Sigmoid colon (tissue), 6 donors: ENCODE measurements at regions not wholly inside any gene's neighbourhood (a gene's known extent, or its start where the extent isn't known, plus 50 kb on each side); places are given as distances from the start of the nearest gene placed in this dataset.

Experiments
- DNase-seq: peaks from one replicate; pipeline ENCODE4 v3.0.0-alpha.2; 2019
- H3K27ac ChIP-seq, 4 donors: fragments of 200-600 bp; sonication (generic); one replicate each; pipeline ENCODE4 v1.5.1; 2016 to 2019; ENCODE audit warnings: mild to moderate bottlenecking in 1 of 4
- H3K27me3 ChIP-seq, 3 donors: fragments of 200-600 bp; sonication (generic); one replicate each; pipeline ENCODE4 v1.5.1; 2019; ENCODE audit warnings: mild to moderate bottlenecking in 1 of 3
- H3K36me3 ChIP-seq, 4 donors: fragments of 200-600 bp; sonication (generic); one replicate each; pipeline ENCODE4 v1.5.1; 2016 to 2019
- H3K4me1 ChIP-seq, 4 donors: fragments of 200-600 bp; sonication (generic); one replicate each; pipeline ENCODE4 v1.5.1; 2017 to 2019
- H3K4me3 ChIP-seq, 4 donors: fragments of 200-600 bp; sonication (generic); one replicate each; pipeline ENCODE4 v1.5.1; 2017 to 2019; ENCODE audit warnings: mild to moderate bottlenecking in 2 of 4, moderate library complexity in 1 of 4
- H3K9me3 ChIP-seq, 4 donors: fragments of 200-600 bp in 3 of 4; sonication (generic) in 3 of 4; one replicate each; pipeline versions ENCODE4 v1.5.1 to v1.6.1; 2013 to 2019
- CTCF ChIP-seq, 4 experiments: fragments of 450-650 bp in 3 of 4; fragments of 200-600 bp in 1 of 4; IDR thresholded peaks; one replicate each; pipeline ENCODE4 v1.5.1; 2016 to 2019; ENCODE audit warnings: antibody characterized with exemption in 4 of 4, mild to moderate bottlenecking in 3 of 4, moderate library complexity in 2 of 4
- EP300 ChIP-seq, 4 donors: sonication (generic); formaldehyde crosslinking; IDR thresholded peaks; one replicate each; pipeline ENCODE4 v1.6.1; 2017; ENCODE audit warnings: antibody characterized with exemption in 4 of 4
- POLR2A ChIP-seq, 2 donors: fragments of 450-650 bp; IDR thresholded peaks; one replicate each; pipeline ENCODE4 v1.6.1; 2016; ENCODE audit warnings: antibody characterized with exemption in 2 of 2, mild to moderate bottlenecking in 2 of 2, moderate library complexity in 2 of 2
- POLR2AphosphoS5 ChIP-seq, 4 donors: sonication (generic); formaldehyde crosslinking; IDR thresholded peaks; one replicate each; pipeline ENCODE4 v1.6.1; 2017; ENCODE audit warnings: antibody characterized with exemption in 4 of 4
- whole genome bisulfite sequencing, 2 donors: extraction: QIAGEN DNeasy Blood & Tissue Kit; methylation state at CpG; one replicate each; pipeline ENCODE4 v1.1.7; 2013; 5-methylcytosine and 5-hydroxymethylcytosine counted together
- intact Hi-C: fragments of 100-400 bp; cut with DNase I; formaldehyde crosslinking; loops from one replicate; pipeline ENCODE4 v1.15.1; 2023
- donor health status: healthy with polysubstance abuse.
- donor health status: healthy.

GRCh38 chr1:55824251-55824640, 609.1 kb upstream of the USP24 start:
- no peak overlapping the region for H3K4me3 ChIP-seq
- no peak for TF ChIP-seq POLR2AphosphoS5 (IDR thresholded peaks at IDR 0.05)
- no peak for TF ChIP-seq CTCF (IDR thresholded peaks at IDR 0.05)
- intact Hi-C loops: no loop called here

GRCh38 chr1:55823541-55824250, 608.5 kb upstream of the USP24 start:
- no peak for TF ChIP-seq POLR2A (IDR thresholded peaks at IDR 0.05)
- intact Hi-C loops: no loop called here
- WGBS, 2 donors: 82 to 86% methylated on average over 6 of the region's 6 CpGs

More at GRCh38 chr1:55824251-55824640, 609.1 kb upstream of the USP24 start:
- Histone ChIP-seq H3K9me3 (no peaks in the 10 kb centered on the region), H3K36me3 (no peaks in the 10 kb centered on the region), H3K27me3 (no peaks in the 10 kb centered on the region), H3K27ac (no peak overlapping the region), H3K4me1 (no peaks in the 10 kb centered on the region)
- DNase-seq: no peak

GRCh38 chr1:55822891-55823290, 607.7 kb upstream of the USP24 start:
- Histone ChIP-seq H3K27me3 (no peaks in the 10 kb centered on the region), H3K4me1 (no peaks in the 10 kb centered on the region), H3K4me3 (no peak overlapping the region), H3K9me3 (no peaks in the 10 kb centered on the region), H3K27ac (no peak overlapping the region), H3K36me3 (no peaks in the 10 kb centered on the region)
- 78 to 89% methylated on average over 2 of the region's 2 CpGs for WGBS, 2 donors
- DNase-seq: no peak
- intact Hi-C loops: no loop called here
- TF ChIP-seq POLR2AphosphoS5 (IDR thresholded peaks at IDR 0.05) (no peak), EP300 (IDR thresholded peaks at IDR 0.05) (no peak)

More at GRCh38 chr1:55823541-55824250, 608.5 kb upstream of the USP24 start:
- Histone ChIP-seq H3K4me1 (no peaks in the 10 kb centered on the region), H3K27me3 (no peaks in the 10 kb centered on the region), H3K27ac (no peak overlapping the region), H3K9me3 (no peaks in the 10 kb centered on the region), H3K4me3 (no peak overlapping the region), H3K36me3 (no peaks in the 10 kb centered on the region)
- no peak for DNase-seq

- Histone ChIP-seq H3K4me1 (peaks cover 0 to 3% (median 0%) of the 10 kb centered on the region in 4 donors), H3K27ac (no peak overlapping the region), H3K27me3 (no peaks in the 10 kb centered on the region), H3K9me3 (no peaks in the 10 kb centered on the region), H3K36me3 (no peaks in the 10 kb centered on the region), H3K4me3 (no peak overlapping the region)
- WGBS, 2 donors: 50 to 78% methylated on average over 2 of the region's 2 CpGs
- intact Hi-C loops: no loop called here
- DNase-seq: no peak
- TF ChIP-seq CTCF (IDR thresholded peaks at IDR 0.05) (no peak), EP300 (IDR thresholded peaks at IDR 0.05) (no peak), POLR2AphosphoS5 (IDR thresholded peaks at IDR 0.05) (no peak), POLR2A (IDR thresholded peaks at IDR 0.05) (no peak)
Observed at GRCh38 chr1:55821234-55821633, 606.1 kb upstream of the USP24 start.

- Histone ChIP-seq H3K27me3 (no peaks in the 10 kb centered on the region), H3K36me3 (no peaks in the 10 kb centered on the region), H3K4me3 (no peak overlapping the region), H3K4me1 (peaks cover 0 to 4% (median 0%) of the 10 kb centered on the region in 4 donors), H3K27ac (no peak overlapping the region), H3K9me3 (no peaks in the 10 kb centered on the region)
- TF ChIP-seq POLR2AphosphoS5 (IDR thresholded peaks at IDR 0.05) (no peak), EP300 (IDR thresholded peaks at IDR 0.05) (no peak), CTCF (IDR thresholded peaks at IDR 0.05) (no peak), POLR2A (IDR thresholded peaks at IDR 0.05) (no peak)
- no peak for DNase-seq
- intact Hi-C loops: no loop called here
- WGBS, 2 donors: 62 to 84% methylated on average over 3 of the region's 3 CpGs
Observed at GRCh38 chr1:55820501-55820900, 605.3 kb upstream of the USP24 start.

GRCh38 chr1:55819011-55819410, 603.8 kb upstream of the USP24 start:
- intact Hi-C loops: loop anchor here (10.0 kb wide), 1 partner anchor 756 kb away; the partner anchor contains the start of gene PLPP3

More at GRCh38 chr1:55819011-55819410, 603.8 kb upstream of the USP24 start:
- no peaks in the 10 kb centered on the region for H3K36me3 ChIP-seq
- H3K27me3 ChIP-seq: no peaks in the 10 kb centered on the region
- TF ChIP-seq POLR2AphosphoS5 (IDR thresholded peaks at IDR 0.05) (no peak), POLR2A (IDR thresholded peaks at IDR 0.05) (no peak), CTCF (IDR thresholded peaks at IDR 0.05) (no peak), EP300 (IDR thresholded peaks at IDR 0.05) (no peak)
- H3K4me1 ChIP-seq: peaks cover 0 to 6% (median 4%) of the 10 kb centered on the region in 4 donors
- H3K4me3 ChIP-seq: no peak overlapping the region
- no peak overlapping the region for H3K27ac ChIP-seq
- no peak for DNase-seq
- H3K9me3 ChIP-seq: no peaks in the 10 kb centered on the region
